Activated CD4-positive, CD25-positive, alpha-beta regulatory T cell treated with anti-CD3 and anti-CD28 coated beads, Interleukin-2, amount 50 U/mL, for 72 hours (primary cell): ENCODE measurements at regions not wholly inside any gene's neighbourhood (a gene's known extent, or its start where the extent isn't known, plus 50 kb on each side); places are given as distances from the start of the nearest gene placed in this dataset.
"Not testable (repeated sequence)": the region's sequence is repeated elsewhere in the genome, so short reads cannot be mapped to it uniquely, and the experiment has no call there.

Experiments
- DNase-seq: peaks from one replicate; pipeline ENCODE4 v3.0.0; 2021

DNA sequence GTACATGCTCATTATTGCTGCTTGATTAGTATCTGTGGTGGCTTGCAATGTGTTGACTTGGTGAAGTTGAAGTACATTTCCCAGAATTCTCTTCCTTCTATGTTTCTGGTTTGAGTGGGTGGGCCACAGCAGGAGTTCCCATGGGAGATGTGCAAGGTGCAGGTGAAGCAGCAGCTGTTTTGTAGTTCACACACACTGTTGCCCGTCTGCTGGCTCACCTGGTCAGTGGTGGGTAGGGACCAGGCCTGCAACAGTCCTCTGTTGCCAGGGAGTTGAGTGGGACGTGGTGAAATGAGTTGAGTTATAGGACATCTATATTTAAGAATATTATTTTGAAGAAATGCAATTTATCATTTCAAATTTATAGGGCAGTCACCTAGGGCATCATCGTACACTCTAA, 417.4 kb downstream of the TMEM135 start:
- no peak for DNase-seq

- no peak for DNase-seq
Measured at GRCh38 chr11:87454241-87454640, 416.5 kb downstream of the TMEM135 start.

DNA sequence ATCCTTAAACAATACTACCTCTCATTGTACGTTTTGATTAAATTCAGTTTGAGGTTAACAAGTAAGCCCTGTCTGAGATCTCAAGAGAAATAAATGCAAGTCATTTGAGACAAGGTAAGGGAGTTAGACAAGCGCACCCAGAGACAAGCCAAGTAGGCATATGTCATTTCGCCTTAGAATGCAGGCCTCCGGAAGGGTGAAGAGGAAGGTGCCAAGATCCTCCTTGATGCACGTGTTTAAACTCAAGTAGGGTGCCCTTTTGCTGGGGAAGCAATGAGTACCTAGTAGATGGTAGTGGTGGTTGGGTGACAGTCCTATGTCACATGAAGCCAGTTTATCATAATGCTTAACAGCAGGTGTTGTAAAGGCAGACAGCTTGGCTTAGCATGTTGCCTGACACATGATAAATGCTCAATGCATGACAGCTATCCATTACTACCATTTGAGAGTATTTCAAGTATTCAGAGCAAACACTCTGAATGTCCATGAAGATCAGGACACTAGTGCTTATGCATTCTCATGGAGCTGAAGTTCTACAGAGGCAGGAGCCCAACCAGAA, 415.9 kb downstream of the TMEM135 start:
- no peak for DNase-seq

GRCh38 chr11:87452025-87452424, 414.3 kb downstream of the TMEM135 start:
- not testable (repeated sequence) for DNase-seq

- no peak for DNase-seq
Measured at GRCh38 chr11:87451395-87451794, 413.7 kb downstream of the TMEM135 start.

GRCh38 chr11:87447606-87448005, 409.9 kb downstream of the TMEM135 start:
- no peak for DNase-seq

DNA sequence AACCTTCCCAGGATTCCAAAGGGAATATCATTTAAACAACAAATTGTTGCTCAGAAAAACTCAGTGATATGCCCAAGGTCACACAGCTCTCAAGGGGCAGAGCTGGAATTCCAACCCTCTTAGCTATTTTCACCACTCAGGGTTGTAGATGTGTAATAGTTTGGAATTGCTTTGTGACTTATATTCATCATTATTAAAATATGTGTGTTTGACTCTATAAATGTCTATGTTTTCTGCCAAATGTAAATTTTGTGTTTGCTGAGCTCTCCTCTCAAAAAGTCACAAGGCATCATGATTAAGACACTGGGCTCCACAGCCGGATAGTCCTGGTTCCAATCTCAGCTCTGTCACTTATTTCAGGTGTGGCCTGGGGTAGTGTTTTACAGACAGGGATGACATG, 407.3 kb downstream of the TMEM135 start:
- DNase-seq, result no peak

DNA sequence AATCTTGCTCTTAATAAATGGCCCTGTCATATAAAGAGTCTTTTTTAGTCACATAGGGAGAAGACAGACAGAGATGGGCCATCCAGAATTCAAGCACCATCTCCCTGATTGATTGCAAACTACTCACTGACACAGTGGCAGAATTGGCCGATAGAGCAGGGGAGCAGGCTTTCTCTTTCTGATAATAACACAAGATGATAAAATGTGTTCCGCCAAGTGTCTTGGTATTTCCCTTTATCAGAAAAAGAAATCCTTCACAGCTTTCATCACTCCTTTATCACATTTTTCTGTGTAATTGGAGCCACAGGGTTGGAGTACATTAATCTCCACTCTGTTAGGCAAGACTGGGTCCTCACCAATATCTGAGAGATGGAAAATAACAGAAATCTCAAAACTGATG, 406.0 kb downstream of the TMEM135 start:
- DNase-seq, result no peak

GRCh38 chr11:87440076-87440770, 402.5 kb downstream of the TMEM135 start:
- no peak for DNase-seq

DNA sequence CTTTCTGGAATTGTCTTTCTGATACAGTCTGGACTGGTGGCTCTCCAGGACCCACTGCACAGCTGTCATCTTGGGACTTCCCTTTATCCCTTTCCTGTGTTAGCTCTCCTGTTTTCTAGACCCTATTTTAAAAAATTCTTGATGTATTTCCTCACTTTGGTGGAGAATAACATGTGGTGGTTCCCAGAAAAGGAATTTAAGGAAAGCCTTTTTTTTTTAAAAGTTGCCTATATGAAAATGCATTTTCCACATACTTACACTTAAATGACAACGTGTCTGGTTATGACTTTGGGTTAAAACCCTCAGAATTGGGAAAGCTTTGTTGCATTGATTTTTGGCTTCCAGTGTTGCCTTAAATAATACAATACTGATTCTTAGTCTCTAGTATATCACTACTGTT, 400.7 kb downstream of the TMEM135 start:
- no peak for DNase-seq

DNA sequence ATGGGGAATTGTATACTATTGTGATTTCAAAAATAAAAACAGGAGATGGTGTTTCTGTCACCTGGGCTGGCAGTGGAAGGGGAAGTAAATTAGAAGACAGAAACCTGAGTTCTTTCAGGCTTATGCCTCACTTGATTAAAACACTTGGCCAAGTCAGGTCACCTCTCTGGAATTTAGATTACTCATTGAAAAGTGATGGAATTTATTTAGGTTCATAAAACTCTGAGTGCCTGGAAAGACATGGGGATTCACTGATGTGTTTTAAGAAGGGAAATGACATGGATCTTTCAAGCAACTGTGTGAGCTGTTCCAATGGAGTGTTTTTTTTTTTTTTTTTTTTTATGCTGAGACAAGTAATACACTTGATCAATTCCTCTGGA, 400.1 kb downstream of the TMEM135 start:
- no peak for DNase-seq

DNA sequence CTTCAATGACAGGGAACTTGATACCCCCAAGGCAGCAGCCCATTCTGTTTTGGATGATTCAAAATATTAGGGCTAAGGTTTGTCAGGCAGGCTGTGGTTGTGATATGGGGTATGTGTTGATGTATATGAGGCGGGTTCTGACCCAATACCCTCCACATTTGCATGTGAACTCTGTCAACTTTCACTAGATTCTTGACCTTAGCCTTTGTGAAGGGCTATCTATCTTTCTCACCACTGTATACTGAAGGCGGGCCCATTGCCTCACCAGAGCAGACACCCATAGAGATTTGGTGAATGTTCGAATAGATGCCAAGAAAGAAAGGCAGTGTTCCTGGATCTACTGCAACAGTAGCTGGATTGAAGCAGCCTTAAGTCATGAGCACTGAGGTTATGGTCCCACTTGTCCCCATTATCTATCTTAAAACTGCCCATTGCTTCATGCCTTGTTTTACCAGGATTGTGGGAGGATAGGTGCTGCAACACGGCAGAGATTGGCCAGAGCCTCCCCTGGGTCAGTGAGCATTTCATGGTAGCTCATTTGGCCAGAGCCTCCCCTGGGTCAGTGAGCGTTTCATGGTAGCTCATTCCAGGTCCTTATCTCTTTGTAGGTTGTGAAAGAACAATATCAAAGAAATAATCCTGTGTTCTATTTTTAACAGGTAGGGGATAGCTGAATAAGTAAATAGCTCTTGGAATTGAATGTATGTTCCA, 399.6 kb downstream of the TMEM135 start:
- DNase-seq, result no peak

- DNase-seq, result no peak
Measured at GRCh38 chr11:87432022-87432421, 394.3 kb downstream of the TMEM135 start.

- DNase-seq, result no peak
Measured at GRCh38 chr11:87431392-87431791, 393.7 kb downstream of the TMEM135 start.

- DNase-seq, result no peak
Measured at GRCh38 chr11:87430821-87431220, 393.1 kb downstream of the TMEM135 start.

GRCh38 chr11:87429996-87430395, 392.3 kb downstream of the TMEM135 start:
- DNase-seq, result no peak

DNA sequence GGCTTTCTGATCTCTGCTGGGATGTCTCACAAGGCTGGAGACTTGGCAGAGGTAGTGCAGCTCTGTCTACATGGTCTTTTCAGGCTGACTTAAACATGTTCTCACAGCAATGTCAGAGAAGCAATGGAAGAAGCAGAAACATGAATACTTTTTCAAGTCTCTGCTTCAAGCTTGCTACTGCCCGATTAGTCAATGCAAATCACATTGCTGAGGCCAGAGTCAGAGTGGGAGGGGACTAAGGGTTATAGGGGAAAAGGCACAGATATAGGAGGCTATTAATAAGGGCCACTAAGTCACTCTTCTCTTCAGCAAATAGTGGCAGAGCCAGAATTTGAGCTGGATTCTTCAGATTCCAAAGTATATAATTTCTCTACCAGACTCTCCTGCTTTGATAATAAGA, 390.5 kb downstream of the TMEM135 start:
- no peak for DNase-seq

- DNase-seq, result no peak
Measured at GRCh38 chr11:87425943-87426342, 388.2 kb downstream of the TMEM135 start.

GRCh38 chr11:87425391-87425790, 387.7 kb downstream of the TMEM135 start:
- no peak for DNase-seq

- DNase-seq, result no peak
Measured at GRCh38 chr11:87423161-87423560, 385.4 kb downstream of the TMEM135 start.

- no peak for DNase-seq
Measured at GRCh38 chr11:87422566-87422965, 384.8 kb downstream of the TMEM135 start.

GRCh38 chr11:87421422-87421821, 383.7 kb downstream of the TMEM135 start:
- no peak for DNase-seq

DNA sequence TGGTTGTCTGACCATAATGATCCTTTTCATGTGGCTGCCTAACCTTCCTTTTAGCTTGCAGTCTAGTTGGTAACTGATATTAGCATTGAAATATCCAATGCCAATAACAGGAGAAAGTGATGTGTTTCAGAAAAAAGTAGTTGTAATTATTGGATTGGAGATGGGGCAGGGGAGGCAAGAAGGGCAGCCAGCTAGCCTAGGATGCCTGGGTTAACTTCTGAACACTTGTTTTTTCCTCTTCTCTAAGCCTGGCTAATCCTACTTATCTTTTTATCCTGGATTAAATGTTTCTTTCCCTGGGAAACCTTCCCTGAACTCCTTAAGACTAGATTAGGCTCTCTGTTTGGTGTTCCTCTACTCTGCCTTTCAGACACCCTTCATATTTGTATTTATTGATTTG, 380.2 kb downstream of the TMEM135 start:
- DNase-seq, result no peak

DNA sequence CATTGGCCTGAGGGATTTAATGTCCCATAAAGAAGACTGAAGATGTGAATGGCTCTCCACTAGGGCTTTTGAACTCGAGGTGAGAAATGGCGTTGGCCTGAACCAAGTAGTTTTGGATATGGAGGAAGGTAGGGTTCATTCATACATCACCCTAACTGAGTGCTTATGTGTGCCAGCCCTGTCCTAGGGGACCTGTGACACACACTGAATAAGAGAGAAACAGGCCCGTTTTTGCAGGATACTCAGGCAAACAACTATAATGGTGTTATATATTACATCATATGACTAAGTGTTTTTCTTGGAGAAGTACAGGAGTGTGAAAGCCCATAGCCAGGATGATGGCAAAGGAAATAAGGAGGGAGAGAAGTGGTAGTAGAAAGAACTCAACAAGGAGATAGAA, 368.1 kb downstream of the TMEM135 start:
- no peak for DNase-seq

GRCh38 chr11:87405356-87405755, 367.6 kb downstream of the TMEM135 start:
- no peak for DNase-seq
